MCF 10A (cell line): ENCODE measurements at regions not wholly inside any gene's neighbourhood (a gene's known extent, or its start where the extent isn't known, plus 50 kb on each side); places are given as distances from the start of the nearest gene placed in this dataset.

Experiments used
- BruUV-seq: library from RNA; stranded (reverse); fragments of 400-500 nt; replicated peaks from 2 replicates; lab custom pipeline; 2021; lab: Mats Ljungman, UMichigan
- CTCF ChIA-PET: fragments of 300-600 bp; sonication (Branson Sonifier 250); formaldehyde crosslinking; extraction: SDS; loops from one replicate; lab custom pipeline; 2021; ENCODE audit warnings: antibody characterized with exemption, inconsistent platforms; lab: Yijun Ruan, JAX
- POLR2A ChIA-PET: fragments of 300-600, 350-650 bp; sonication (Branson Sonifier 250); formaldehyde crosslinking; extraction: SDS; loops from one replicate; lab custom pipeline; 2020; ENCODE audit warnings: antibody characterized with exemption, inconsistent platforms; lab: Yijun Ruan, JAX
- DNase-seq: peaks from one replicate; pipeline ENCODE4 v3.0.0-alpha.2; 2018; ENCODE audit not compliant: unreplicated experiment
- H3K27ac Mint-ChIP-seq: one replicate; pipeline ENCODE4 v1.8.0; 2022; ENCODE audit warnings: mild to moderate bottlenecking, low read depth, mixed read lengths; ENCODE audit not compliant: unreplicated experiment
- H3K27me3 Mint-ChIP-seq: one replicate; pipeline ENCODE4 v1.8.0; 2022; ENCODE audit warnings: mixed read lengths; ENCODE audit not compliant: insufficient read depth, unreplicated experiment
- H3K36me3 Mint-ChIP-seq: one replicate; pipeline ENCODE4 v1.8.0; 2022; ENCODE audit warnings: mild to moderate bottlenecking, moderate library complexity, mixed read lengths; ENCODE audit not compliant: insufficient read depth, unreplicated experiment
- H3K4me1 Mint-ChIP-seq: one replicate; pipeline ENCODE4 v1.8.0; 2022; ENCODE audit warnings: mixed read lengths; ENCODE audit not compliant: insufficient read depth, unreplicated experiment
- H3K4me3 Mint-ChIP-seq: one replicate; pipeline ENCODE4 v1.8.0; 2022; ENCODE audit warnings: mild to moderate bottlenecking, moderate library complexity, mixed read lengths; ENCODE audit not compliant: unreplicated experiment
- H3K9me3 Mint-ChIP-seq: one replicate; pipeline ENCODE4 v1.8.0; 2022; ENCODE audit warnings: mixed read lengths; ENCODE audit not compliant: unreplicated experiment
- intact Hi-C: fragments of 100-400 bp; cut with micrococcal nuclease; formaldehyde crosslinking; loops from 2 replicates; pipeline ENCODE4 v1.14.1; 2022
- TF ChIP-seq, protein P1 (sequence below): fragments of 200-600 bp; IDR thresholded peaks from one replicate; pipeline ENCODE4 v1.8.0; 2022; ENCODE audit warnings: antibody characterized with exemption, mild to moderate bottlenecking; ENCODE audit not compliant: unreplicated experiment

DNA sequence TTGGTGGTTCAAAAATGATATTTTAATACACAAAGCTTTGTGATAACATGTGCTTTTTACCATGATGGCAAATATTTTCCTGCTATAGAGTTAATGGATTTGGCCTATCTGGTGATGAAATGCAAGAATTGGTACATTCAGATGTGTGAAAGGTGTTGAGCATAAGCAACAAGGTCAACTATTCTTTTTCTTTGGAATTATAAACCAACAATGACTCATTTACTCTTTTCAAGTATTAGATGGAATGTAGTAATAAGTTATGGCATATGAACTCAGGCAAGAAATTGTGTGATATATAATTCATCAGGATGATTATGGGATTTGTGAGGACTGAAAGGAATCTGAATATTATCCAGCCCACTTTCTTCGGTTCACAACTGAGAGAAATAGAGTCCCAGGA lies 471.4 kb downstream of the ETNK1 start:
- POLR2A ChIA-PET = no interaction called here
- no TSS peak for BruUV-seq
- intact Hi-C loops = no loop called here
- no peak overlapping the region for H3K4me3 Mint-ChIP-seq
- CTCF ChIA-PET = interaction anchor here (0.7 to 1.0 kb wide), 2 partner anchors 10 to 56 kb away, joined by 3 read pairs; no protein-coding TSS in a partner anchor
- no peaks in the 10 kb centered on the region for H3K27me3 Mint-ChIP-seq
- DNase-seq = no peak
- no peak overlapping the region for H3K27ac Mint-ChIP-seq
- no peaks in the 10 kb centered on the region for H3K36me3 Mint-ChIP-seq
- no peaks in the 10 kb centered on the region for H3K9me3 Mint-ChIP-seq
- H3K4me1 Mint-ChIP-seq = peaks cover 24% of the 10 kb centered on the region
- TF ChIP-seq, protein P1, sequence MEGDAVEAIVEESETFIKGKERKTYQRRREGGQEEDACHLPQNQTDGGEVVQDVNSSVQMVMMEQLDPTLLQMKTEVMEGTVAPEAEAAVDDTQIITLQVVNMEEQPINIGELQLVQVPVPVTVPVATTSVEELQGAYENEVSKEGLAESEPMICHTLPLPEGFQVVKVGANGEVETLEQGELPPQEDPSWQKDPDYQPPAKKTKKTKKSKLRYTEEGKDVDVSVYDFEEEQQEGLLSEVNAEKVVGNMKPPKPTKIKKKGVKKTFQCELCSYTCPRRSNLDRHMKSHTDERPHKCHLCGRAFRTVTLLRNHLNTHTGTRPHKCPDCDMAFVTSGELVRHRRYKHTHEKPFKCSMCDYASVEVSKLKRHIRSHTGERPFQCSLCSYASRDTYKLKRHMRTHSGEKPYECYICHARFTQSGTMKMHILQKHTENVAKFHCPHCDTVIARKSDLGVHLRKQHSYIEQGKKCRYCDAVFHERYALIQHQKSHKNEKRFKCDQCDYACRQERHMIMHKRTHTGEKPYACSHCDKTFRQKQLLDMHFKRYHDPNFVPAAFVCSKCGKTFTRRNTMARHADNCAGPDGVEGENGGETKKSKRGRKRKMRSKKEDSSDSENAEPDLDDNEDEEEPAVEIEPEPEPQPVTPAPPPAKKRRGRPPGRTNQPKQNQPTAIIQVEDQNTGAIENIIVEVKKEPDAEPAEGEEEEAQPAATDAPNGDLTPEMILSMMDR = no peak

DNA sequence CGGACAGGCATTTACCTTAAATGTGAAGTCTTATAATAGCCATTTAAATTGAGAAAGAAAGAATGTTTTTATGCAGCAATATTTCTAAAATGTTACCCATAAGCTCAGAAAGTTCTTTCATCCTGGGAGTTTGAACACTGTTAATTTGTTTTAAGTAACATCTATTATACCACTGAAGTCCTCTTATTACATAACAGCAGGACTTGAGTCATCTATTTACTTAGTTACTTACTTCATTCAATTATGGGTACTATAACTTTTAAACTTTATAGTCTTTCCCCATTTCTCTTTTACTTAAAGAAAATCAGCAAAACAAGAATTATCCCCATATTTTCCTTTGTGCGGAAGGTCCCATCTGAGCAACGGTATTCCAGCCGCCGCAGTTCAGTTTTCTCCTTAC lies 473.1 kb downstream of the ETNK1 start:
- no peaks in the 10 kb centered on the region for H3K27me3 Mint-ChIP-seq
- ChIA-PET CTCF (interaction anchor here (0.8 kb wide), 1 partner anchor 109 kb away, joined by 3 read pairs; no protein-coding TSS in a partner anchor), POLR2A (interaction anchor here (1.0 kb wide), 1 partner anchor 20 kb away, joined by 4 read pairs; no protein-coding TSS in a partner anchor)
- H3K4me3 Mint-ChIP-seq = no peak overlapping the region
- no peak overlapping the region for H3K27ac Mint-ChIP-seq
- BruUV-seq = no TSS peak
- TF ChIP-seq, protein P1 = no peak
- intact Hi-C loops = no loop called here
- H3K4me1 Mint-ChIP-seq = peaks cover 19% of the 10 kb centered on the region
- no peak for DNase-seq
- no peaks in the 10 kb centered on the region for H3K36me3 Mint-ChIP-seq
- no peaks in the 10 kb centered on the region for H3K9me3 Mint-ChIP-seq

DNA sequence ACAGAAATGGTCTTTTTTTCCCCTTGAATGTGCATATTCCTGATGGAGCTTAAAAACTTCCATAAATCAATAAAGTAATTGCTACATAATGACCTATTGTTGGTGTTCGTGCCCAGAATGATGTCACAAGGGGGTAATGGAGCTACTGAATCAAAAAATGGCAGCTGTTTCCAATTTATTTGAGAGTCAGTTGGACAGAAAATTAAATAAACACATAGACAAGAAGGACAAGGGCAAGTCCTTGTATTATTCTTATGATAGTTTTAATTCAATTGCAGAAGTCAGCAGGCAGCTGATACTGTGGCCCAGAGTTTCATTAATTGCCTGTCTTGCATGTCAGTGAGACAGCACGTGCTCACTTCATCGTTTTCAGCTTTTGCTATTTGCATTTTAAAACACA lies 473.5 kb downstream of the ETNK1 start:
- Mint-ChIP-seq H3K4me3 (no peak overlapping the region), H3K27ac (no peak overlapping the region), H3K4me1 (peaks cover 15% of the 10 kb centered on the region), H3K9me3 (no peaks in the 10 kb centered on the region), H3K27me3 (no peaks in the 10 kb centered on the region), H3K36me3 (no peaks in the 10 kb centered on the region)
- no peak for DNase-seq
- TF ChIP-seq, protein P1 = no peak
- POLR2A ChIA-PET = interaction anchor here (1.0 kb wide), 1 partner anchor 21 kb away, joined by 4 read pairs; no protein-coding TSS in a partner anchor
- BruUV-seq = no TSS peak
- intact Hi-C loops = no loop called here
- CTCF ChIA-PET = interaction anchor here (0.7 to 0.8 kb wide), 2 partner anchors 108 to 240 kb away, joined by 3 read pairs; no protein-coding TSS in a partner anchor

DNA sequence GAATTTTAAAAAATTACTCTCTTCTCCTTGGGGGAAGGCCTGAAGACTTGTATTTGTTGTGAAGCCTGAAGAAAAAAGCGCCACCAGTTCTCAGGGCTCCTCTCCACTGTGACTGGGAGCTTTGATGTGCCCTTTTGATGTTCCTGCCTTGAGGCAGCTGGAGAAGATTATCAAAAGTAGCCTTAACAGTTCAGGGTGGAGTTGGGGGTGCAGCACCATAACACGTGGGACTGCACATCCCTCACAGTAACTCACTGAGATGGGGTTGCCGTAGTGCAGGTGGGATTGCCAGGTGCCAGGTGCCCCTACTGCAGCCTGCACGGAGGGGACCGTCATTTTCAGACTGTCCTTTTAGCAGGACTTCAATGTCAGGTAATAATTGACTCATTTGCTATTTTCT lies 474.1 kb downstream of the ETNK1 start:
- intact Hi-C loops = no loop called here
- Mint-ChIP-seq H3K4me1 (peaks cover 14% of the 10 kb centered on the region), H3K36me3 (no peaks in the 10 kb centered on the region), H3K4me3 (no peak overlapping the region), H3K9me3 (no peaks in the 10 kb centered on the region), H3K27ac (no peak overlapping the region), H3K27me3 (no peaks in the 10 kb centered on the region)
- POLR2A ChIA-PET = interaction anchor here (1.0 kb wide), 1 partner anchor 21 kb away, joined by 4 read pairs; no protein-coding TSS in a partner anchor
- BruUV-seq = no TSS peak
- TF ChIP-seq, protein P1 = no peak
- DNase-seq = no peak
- CTCF ChIA-PET = interaction anchor here (0.7 kb wide), 1 partner anchor 241 kb away, joined by 3 read pairs; no protein-coding TSS in a partner anchor
